Prostate gland (tissue), 2 donors: ENCODE measurements at regions not wholly inside any gene's neighbourhood (a gene's known extent, or its start where the extent isn't known, plus 50 kb on each side); places are given as distances from the start of the nearest gene placed in this dataset.

Source experiments
- POLR2AphosphoS5 ChIP-seq: sonication (generic); formaldehyde crosslinking; IDR thresholded peaks from one replicate; pipeline ENCODE4 v1.6.1; 2017; ENCODE audit warnings: antibody characterized with exemption
- TF ChIP-seq, protein P1 (sequence below), 4 experiments: fragments of 200-600 bp in 2 of 4; fragments of 450-650 bp in 2 of 4; sonication (generic) in 2 of 4; IDR thresholded peaks; 1 replicate in 3 of 4; 2 replicates in 1 of 4; pipeline ENCODE4 v1.5.1; 2016 to 2019; ENCODE audit warnings: antibody characterized with exemption in 4 of 4, mild to moderate bottlenecking in 2 of 4, moderate library complexity in 2 of 4

- TF ChIP-seq, protein P1, sequence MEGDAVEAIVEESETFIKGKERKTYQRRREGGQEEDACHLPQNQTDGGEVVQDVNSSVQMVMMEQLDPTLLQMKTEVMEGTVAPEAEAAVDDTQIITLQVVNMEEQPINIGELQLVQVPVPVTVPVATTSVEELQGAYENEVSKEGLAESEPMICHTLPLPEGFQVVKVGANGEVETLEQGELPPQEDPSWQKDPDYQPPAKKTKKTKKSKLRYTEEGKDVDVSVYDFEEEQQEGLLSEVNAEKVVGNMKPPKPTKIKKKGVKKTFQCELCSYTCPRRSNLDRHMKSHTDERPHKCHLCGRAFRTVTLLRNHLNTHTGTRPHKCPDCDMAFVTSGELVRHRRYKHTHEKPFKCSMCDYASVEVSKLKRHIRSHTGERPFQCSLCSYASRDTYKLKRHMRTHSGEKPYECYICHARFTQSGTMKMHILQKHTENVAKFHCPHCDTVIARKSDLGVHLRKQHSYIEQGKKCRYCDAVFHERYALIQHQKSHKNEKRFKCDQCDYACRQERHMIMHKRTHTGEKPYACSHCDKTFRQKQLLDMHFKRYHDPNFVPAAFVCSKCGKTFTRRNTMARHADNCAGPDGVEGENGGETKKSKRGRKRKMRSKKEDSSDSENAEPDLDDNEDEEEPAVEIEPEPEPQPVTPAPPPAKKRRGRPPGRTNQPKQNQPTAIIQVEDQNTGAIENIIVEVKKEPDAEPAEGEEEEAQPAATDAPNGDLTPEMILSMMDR (IDR thresholded peaks at IDR 0.05) = no peak
- no peak for TF ChIP-seq POLR2AphosphoS5
Measured at GRCh38 chr10:109778993-109779392, 144.3 kb downstream of the XPNPEP1 start.
